ENCODE measurements at regions not wholly inside any gene's neighbourhood (a gene's known extent, or its start where the extent isn't known, plus 50 kb on each side); places are given as distances from the start of the nearest gene placed in this dataset.

- Histone ChIP-seq H3K14ac (ENCODE audit: insufficient read length) (no peak overlapping the region), H2BK12ac (ENCODE audit: low read depth, low read length) (no peak overlapping the region), H3K9ac (replicated peaks in 1 of 4; ENCODE audit: extremely low read depth in 1 of 4, low read depth in 3 of 4, low read length in 3 of 4) (no peak overlapping the region), H3K4ac (replicated peaks; ENCODE audit: insufficient read length, low read depth, low read length) (no peak overlapping the region), H3K79me2 (ENCODE audit: control insufficient read depth in 1 of 2, insufficient read depth in 2 of 2, low read length in 2 of 2) (no peaks in the 10 kb centered on the region), H4K5ac (ENCODE audit: insufficient read length, low read depth, low read length) (no peak overlapping the region), H4K91ac (replicated peaks; ENCODE audit: insufficient read length, low read length) (no peak overlapping the region), H3K23ac (ENCODE audit: insufficient read length) (no peak overlapping the region), H3K4me2 (ENCODE audit: insufficient read depth in 1 of 2, low read depth in 2 of 2, low read length in 2 of 2) (no peak overlapping the region), H4K20me1 (replicated peaks in 1 of 2; ENCODE audit: control insufficient read depth in 1 of 2, insufficient read depth in 2 of 2, low read length in 2 of 2) (no peaks in the 10 kb centered on the region), H3K4me3 (ENCODE audit: extremely low read depth in 1 of 4, insufficient read depth in 2 of 4, low read depth in 3 of 4, low read length in 4 of 4) (no peak overlapping the region), H3K23me2 (ENCODE audit: low read depth, low read length) (no peaks in the 10 kb centered on the region), H3K79me1 (ENCODE audit: low read depth, low read length) (no peaks in the 10 kb centered on the region), H2BK15ac (ENCODE audit: low read length) (no peak overlapping the region), H3K9me3 (ENCODE audit: insufficient read depth in 2 of 2, low read depth in 1 of 2, low read length in 1 of 2) (0 out of 4 replicates have a peak, but pooled peaks cover 0 to under 1% of the 10 kb centered on the region in 2 experiments), H2AFZ (ENCODE audit: low read length) (no peak overlapping the region), H3K4me1 (replicated peaks in 1 of 4; ENCODE audit: control insufficient read depth in 3 of 4, insufficient read depth in 4 of 4, low read length in 3 of 4) (no peaks in the 10 kb centered on the region), H4K8ac (ENCODE audit: extremely low read depth, insufficient read depth, low read length) (no peak overlapping the region), H3K56ac (replicated peaks; ENCODE audit: insufficient read length, low read depth, low read length) (no peak overlapping the region), H3K27ac (ENCODE audit: low read depth, low read length) (no peak overlapping the region), H2AK5ac (ENCODE audit: low read depth, low read length) (no peak overlapping the region), H2BK120ac (replicated peaks; ENCODE audit: low read depth, low read length) (no peak overlapping the region), H2BK20ac (ENCODE audit: low read length) (no peak overlapping the region), H3K36me3 (ENCODE audit: control insufficient read depth in 2 of 4, insufficient read depth in 4 of 4, low read length in 3 of 4) (no peaks in the 10 kb centered on the region), H2BK5ac (ENCODE audit: low read depth, low read length) (no peak overlapping the region), H3K18ac (ENCODE audit: extremely low read depth, low read length) (no peak overlapping the region), H3K27me3 (replicated peaks in 1 of 4; ENCODE audit: control insufficient read depth in 3 of 4, extremely low read depth in 1 of 4, insufficient read depth in 3 of 4, low read length in 3 of 4) (no peaks in the 10 kb centered on the region)
- ChIA-PET POLR2A (ENCODE audit: partially characterized antibody) (no interaction called here), CTCF (ENCODE audit: partially characterized antibody) (interaction anchor here (1.3 kb wide), 1 partner anchor 19 kb away, joined by 4 read pairs; no protein-coding TSS in a partner anchor)
- FAIRE-seq (no peak), DNase-seq (ENCODE audit: low read depth in 1 of 2, low spot score in 2 of 2) (peak in 1 of 2 experiments; percentile 5)
- 94% methylated on average over 1 of the region's 1 CpG; no CpG with 5 or more reads in 1 of the 2 experiments for WGBS, 2 experiments (ENCODE audit: extremely low coverage in 1 of 2, insufficient coverage in 1 of 2, insufficient read length in 1 of 2, insufficient replicate concordance in 2 of 2, low coverage in 1 of 2, low lambda C conversion rate in 2 of 2, missing lambda C conversion rate in 1 of 2)
- TF ChIP-seq CBX5 (IDR thresholded peaks at IDR 0.05; ENCODE audit: low read depth, low read length) (no peak), RBBP5 (IDR thresholded peaks at IDR 0.05; ENCODE audit: borderline replicate concordance, low read depth, low read length) (no peak), SP1 (IDR thresholded peaks at IDR 0.05; ENCODE audit: low read depth, low read length) (no peak), RNF2 (IDR thresholded peaks at IDR 0.05; ENCODE audit: borderline replicate concordance, low read depth, low read length, missing control alignments, poor library complexity, severe bottlenecking) (no peak), SP2 (IDR thresholded peaks at IDR 0.05; ENCODE audit: low read length) (no peak), CHD2 (IDR thresholded peaks at IDR 0.05; ENCODE audit: low read length) (no peak), TBP (IDR thresholded peaks at IDR 0.05; ENCODE audit: low read depth, low read length) (no peak), CREB1 (IDR thresholded peaks at IDR 0.05) (no peak), JUND (IDR thresholded peaks at IDR 0.05; ENCODE audit: low read length) (no peak), MAFK (IDR thresholded peaks at IDR 0.05; ENCODE audit: low read depth, low read length) (no peak)
Observed at GRCh38 chr13:53460796-53461195, 432.2 kb downstream of the OLFM4 start.
